Stimulated activated naive B cell treated with anti-CD40 and anti-IgM and Interleukin-4, amounts not matched to agents 10 μg/mL and 1 μg/mL and 100 μg/mL, for 72 hours (primary cell): ENCODE measurements at regions not wholly inside any gene's neighbourhood (a gene's known extent, or its start where the extent isn't known, plus 50 kb on each side); places are given as distances from the start of the nearest gene placed in this dataset.
A peak's percentile ranks its signal among the peaks of the same experiment; 100 is the strongest.

Source experiments
- ATAC-seq, 2 donors: fragments of 150-1000 bp; cut with Tn5 transposase; replicated peaks; 2 replicates each; pipeline ENCODE4 v1.10.0; 2021; ENCODE audit warnings: moderate library complexity in 1 of 2
- DNase-seq: peaks from one replicate; pipeline ENCODE4 v3.0.0; 2021
- H3K27ac Mint-ChIP-seq: one replicate; pipeline ENCODE4 v1.8.0; 2022; ENCODE audit warnings: mild to moderate bottlenecking, mixed read lengths
- H3K27me3 Mint-ChIP-seq, 2 donors: one replicate each; pipeline ENCODE4 v1.8.0; 2022; ENCODE audit warnings: mixed read lengths in 2 of 2
- H3K36me3 Mint-ChIP-seq, 2 donors: one replicate each; pipeline ENCODE4 v1.8.0; 2022; ENCODE audit warnings: mixed read lengths in 2 of 2, mild to moderate bottlenecking in 1 of 2
- H3K4me1 Mint-ChIP-seq, 2 donors: one replicate each; pipeline ENCODE4 v1.8.0; 2022; ENCODE audit warnings: mixed read lengths in 2 of 2, mild to moderate bottlenecking in 1 of 2
- H3K4me3 Mint-ChIP-seq, 2 donors: one replicate each; pipeline ENCODE4 v1.8.0; 2022; ENCODE audit warnings: mild to moderate bottlenecking in 2 of 2, mixed read lengths in 2 of 2, moderate library complexity in 1 of 2
- H3K9me3 Mint-ChIP-seq, 2 donors: one replicate each; pipeline ENCODE4 v1.8.0; 2022; ENCODE audit warnings: mixed read lengths in 2 of 2, mild to moderate bottlenecking in 1 of 2

DNA sequence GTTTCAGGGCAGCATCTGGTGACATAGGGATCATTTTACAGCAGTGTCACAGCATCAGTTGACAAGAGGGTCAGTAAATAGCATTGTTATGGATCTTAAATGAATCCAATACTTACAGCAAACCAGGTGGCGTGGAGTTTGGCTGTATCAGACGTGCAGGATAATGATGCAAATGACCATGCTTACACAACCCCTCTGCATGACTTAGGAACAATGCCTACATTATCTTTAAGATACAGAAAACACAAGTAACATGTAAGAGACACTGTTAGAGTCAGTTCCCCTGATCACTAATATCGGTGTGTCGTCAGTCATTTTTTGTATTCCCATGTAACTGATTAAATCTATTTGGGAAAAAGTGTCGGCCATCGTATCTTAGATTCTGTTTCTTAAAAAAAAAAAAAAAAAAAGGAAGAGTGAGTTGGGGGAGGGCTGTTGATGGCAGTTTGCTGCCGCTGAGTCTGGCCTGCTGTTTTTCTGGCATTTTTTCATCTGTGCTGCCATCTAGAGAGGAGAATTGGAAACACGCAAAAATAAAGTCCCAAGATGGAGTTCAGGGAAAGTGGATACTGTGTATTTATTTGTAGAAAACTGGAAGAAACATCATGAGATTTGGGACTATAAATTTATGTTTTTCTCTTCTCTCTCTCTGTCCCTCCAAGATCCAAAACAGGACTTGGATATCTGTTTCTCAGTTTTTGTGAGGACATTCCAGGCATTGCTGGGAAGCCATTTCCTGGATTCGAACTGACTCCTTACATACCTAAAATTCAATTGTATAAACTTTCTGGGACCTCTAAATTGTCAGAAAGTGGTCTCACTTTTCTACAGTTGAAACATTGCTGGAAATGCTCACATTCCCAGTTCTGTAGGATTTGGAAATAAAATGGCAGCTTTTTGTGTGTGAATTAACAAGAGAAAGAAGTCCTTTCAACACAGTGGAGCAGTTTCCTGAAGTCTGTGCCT is 60.3 kb upstream of the AGPS start:
- H3K27me3 Mint-ChIP-seq, result no peaks in the 10 kb centered on the region
- H3K27ac Mint-ChIP-seq, result peak overlapping the region; percentile 52
- H3K9me3 Mint-ChIP-seq, result no peaks in the 10 kb centered on the region
- DNase-seq (peak; percentile 55), ATAC-seq (peak; percentile 86 to 88)
- H3K36me3 Mint-ChIP-seq, result peaks cover 0 to 2% of the 10 kb centered on the region in 2 donors
- H3K4me3 Mint-ChIP-seq, result peak overlapping the region in 1 of 2 donors; percentile 6
- peaks cover 9 to 11% of the 10 kb centered on the region in 2 donors for H3K4me1 Mint-ChIP-seq

GRCh38 chr2:177332992-177333388 is 59.6 kb upstream of the AGPS start:
- Mint-ChIP-seq H3K4me1 (peaks cover 10 to 18% of the 10 kb centered on the region in 2 donors), H3K36me3 (peaks cover 0 to 4% of the 10 kb centered on the region in 2 donors), H3K9me3 (no peaks in the 10 kb centered on the region), H3K27ac (no peak overlapping the region), H3K27me3 (no peaks in the 10 kb centered on the region), H3K4me3 (no peak overlapping the region)
- DNase-seq (no peak), ATAC-seq (no peak)

GRCh38 chr2:177334940-177335543 is 57.5 kb upstream of the AGPS start:
- no peak overlapping the region for H3K27ac Mint-ChIP-seq
- DNase-seq, result no peak
- peaks cover 0 to 6% of the 10 kb centered on the region in 2 donors for H3K36me3 Mint-ChIP-seq
- H3K4me1 Mint-ChIP-seq, result peaks cover 10 to 21% of the 10 kb centered on the region in 2 donors
- H3K4me3 Mint-ChIP-seq, result no peak overlapping the region
- H3K27me3 Mint-ChIP-seq, result no peaks in the 10 kb centered on the region
- peak; percentile 50 to 62 for ATAC-seq
- no peaks in the 10 kb centered on the region for H3K9me3 Mint-ChIP-seq

- H3K27ac Mint-ChIP-seq, result no peak overlapping the region
- peaks cover 10 to 21% of the 10 kb centered on the region in 2 donors for H3K4me1 Mint-ChIP-seq
- no peaks in the 10 kb centered on the region for H3K27me3 Mint-ChIP-seq
- H3K9me3 Mint-ChIP-seq, result no peaks in the 10 kb centered on the region
- H3K4me3 Mint-ChIP-seq, result no peak overlapping the region
- ATAC-seq (no peak), DNase-seq (no peak)
- H3K36me3 Mint-ChIP-seq, result peaks cover 0 to 6% of the 10 kb centered on the region in 2 donors
Observed at GRCh38 chr2:177335917-177336450, 56.6 kb upstream of the AGPS start.

DNA sequence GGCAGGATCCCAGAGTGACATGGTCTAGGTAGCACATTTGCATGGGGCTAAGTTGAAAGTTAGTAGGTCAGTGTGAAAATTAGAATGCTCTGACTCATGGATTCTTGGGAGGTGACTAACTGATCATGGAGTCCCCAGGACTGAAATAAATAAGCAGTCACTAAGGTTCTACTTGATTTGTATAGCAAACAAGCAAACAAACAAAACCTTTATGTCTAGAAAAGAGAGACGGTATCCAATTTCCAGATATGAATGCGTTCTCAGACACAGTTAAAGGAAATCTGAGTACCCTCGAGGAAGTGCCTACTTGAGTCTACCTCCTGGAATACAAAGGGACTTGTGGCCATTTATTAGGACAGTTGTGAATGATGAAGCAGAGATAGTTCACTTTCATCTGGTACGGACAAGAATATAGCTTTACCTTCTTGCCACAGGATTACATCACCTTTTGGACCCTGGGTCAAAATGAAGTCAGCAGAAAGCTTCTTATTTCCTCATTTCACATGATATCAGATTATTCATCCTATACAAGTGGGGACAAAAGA is 54.3 kb upstream of the AGPS start:
- Mint-ChIP-seq H3K27ac (no peak overlapping the region), H3K27me3 (no peaks in the 10 kb centered on the region), H3K4me1 (peaks cover 5 to 14% of the 10 kb centered on the region in 2 donors), H3K4me3 (no peak overlapping the region), H3K36me3 (peaks cover 0 to 6% of the 10 kb centered on the region in 2 donors), H3K9me3 (no peaks in the 10 kb centered on the region)
- ATAC-seq (peak; percentile 48 to 61), DNase-seq (no peak)

DNA sequence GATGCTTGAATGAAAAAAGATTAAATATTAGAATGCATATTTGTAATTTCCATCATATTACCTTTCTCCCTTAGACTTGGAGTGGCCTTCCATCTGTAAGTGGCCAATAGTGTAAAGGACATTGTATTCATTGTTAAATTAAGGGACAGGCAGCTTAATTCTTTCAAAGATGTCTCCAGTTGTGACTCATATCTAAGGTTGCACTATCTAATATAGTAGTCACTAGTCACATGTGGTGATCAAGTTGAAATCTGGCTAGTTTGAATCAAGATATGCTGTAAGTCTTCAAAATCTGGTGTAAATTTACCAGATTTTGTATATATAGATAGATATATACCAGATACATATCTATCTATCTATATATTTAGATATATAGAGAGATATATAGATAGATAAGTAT is 52.4 kb upstream of the AGPS start:
- DNase-seq, result no peak
- no peak for ATAC-seq
- Mint-ChIP-seq H3K9me3 (no peaks in the 10 kb centered on the region), H3K4me3 (no peak overlapping the region), H3K27ac (no peak overlapping the region), H3K36me3 (peaks cover 0 to 6% of the 10 kb centered on the region in 2 donors), H3K4me1 (peaks cover 5 to 14% of the 10 kb centered on the region in 2 donors), H3K27me3 (no peaks in the 10 kb centered on the region)

DNA sequence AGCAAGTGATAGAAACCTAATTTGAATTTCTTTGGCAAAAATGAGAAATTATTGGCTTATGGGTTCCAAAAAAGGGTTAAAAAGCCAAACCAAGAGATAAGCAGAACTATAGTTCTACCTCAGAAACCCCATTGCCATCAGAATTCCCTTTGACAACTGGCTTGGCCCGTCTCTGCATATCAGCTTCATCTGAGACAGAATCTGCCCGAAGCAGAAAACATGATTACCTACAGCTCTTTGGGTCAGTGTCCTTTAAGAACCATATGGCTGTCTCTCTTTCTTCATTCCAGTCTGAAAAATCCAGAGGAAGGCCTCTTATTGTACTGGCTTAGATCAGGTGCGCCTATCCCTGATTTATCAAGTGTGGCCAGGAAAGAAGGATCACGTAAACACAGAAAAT is 49.8 kb upstream of the AGPS start:
- H3K4me3 Mint-ChIP-seq, result no peak overlapping the region
- no peaks in the 10 kb centered on the region for H3K27me3 Mint-ChIP-seq
- H3K4me1 Mint-ChIP-seq, result peaks cover 0 to 6% of the 10 kb centered on the region in 2 donors
- DNase-seq, result no peak
- H3K27ac Mint-ChIP-seq, result no peak overlapping the region
- H3K36me3 Mint-ChIP-seq, result peaks cover 0 to 3% of the 10 kb centered on the region in 2 donors
- H3K9me3 Mint-ChIP-seq, result no peaks in the 10 kb centered on the region
- no peak for ATAC-seq
